H1 (cell line): ENCODE measurements at regions not wholly inside any gene's neighbourhood (a gene's known extent, or its start where the extent isn't known, plus 50 kb on each side); places are given as distances from the start of the nearest gene placed in this dataset.

Source experiments
- CTCF ChIA-PET: fragments of 300-600 bp; sonication (Branson Sonifier 250); formaldehyde crosslinking; loops from one replicate; lab custom pipeline; 2021; ENCODE audit not compliant: partially characterized antibody; lab: Charles Lee
- POLR2A ChIA-PET: fragments of 300-600 bp; sonication (Branson Sonifier 250); formaldehyde crosslinking; loops from one replicate; lab custom pipeline; 2021; ENCODE audit warnings: inconsistent platforms; ENCODE audit not compliant: partially characterized antibody; lab: Charles Lee
- DNase-seq, 2 experiments: peaks; one replicate each; pipeline versions ENCODE4 v3.0.0 to v3.0.0-alpha.2; 2010 to 2022; ENCODE audit warnings: low spot score in 2 of 2, low read depth in 1 of 2, mixed read lengths in 1 of 2
- FAIRE-seq: peaks from 2 replicates; lab custom pipeline; 2011; peaks lifted over from hg19 to GRCh38; lab: Jason Lieb, UNC
- H2AFZ ChIP-seq: 2 replicates; pipeline ENCODE4 v1.8.1; 2012; ENCODE audit warnings: low read length, inconsistent platforms
- H2AK5ac ChIP-seq: 2 replicates; pipeline ENCODE4 v1.6.1; 2013; ENCODE audit warnings: low read depth, low read length
- H2BK120ac ChIP-seq: replicated peaks from 2 replicates; pipeline ENCODE3; 2013; ENCODE audit warnings: low read depth, low read length, inconsistent platforms
- H2BK12ac ChIP-seq: 2 replicates; pipeline ENCODE4 v1.6.1; 2013; ENCODE audit warnings: low read depth, low read length
- H2BK15ac ChIP-seq: 2 replicates; pipeline ENCODE4 v1.6.1; 2013; ENCODE audit warnings: low read length
- H2BK20ac ChIP-seq: 2 replicates; pipeline ENCODE4 v1.6.1; 2013; ENCODE audit warnings: low read length
- H2BK5ac ChIP-seq: 2 replicates; pipeline ENCODE4 v1.6.1; 2013; ENCODE audit warnings: low read depth, low read length
- H3K14ac ChIP-seq: 2 replicates; pipeline ENCODE4 v1.6.1; 2013; ENCODE audit warnings: inconsistent platforms; ENCODE audit not compliant: insufficient read length
- H3K18ac ChIP-seq: 2 replicates; pipeline ENCODE4 v1.6.1; 2013; ENCODE audit warnings: low read length; ENCODE audit errors: extremely low read depth
- H3K23ac ChIP-seq: 2 replicates; pipeline ENCODE4 v1.6.1; 2013; ENCODE audit warnings: inconsistent platforms; ENCODE audit not compliant: insufficient read length
- H3K23me2 ChIP-seq: 2 replicates; pipeline ENCODE4 v1.6.1; 2013; ENCODE audit warnings: low read depth, low read length
- H3K27ac ChIP-seq: 2 replicates; pipeline ENCODE4 v1.6.1; 2011; ENCODE audit warnings: low read depth, low read length, inconsistent platforms
- H3K27me3 ChIP-seq, 4 experiments: replicated peaks in 1 of 4; 1 replicate in 1 of 4; 2 replicates in 3 of 4; pipeline versions ENCODE4 v1.6.1 to v1.8.1; 2011 to 2013; ENCODE audit warnings: low read length in 3 of 4, mild to moderate bottlenecking in 3 of 4, inconsistent platforms in 2 of 4, mixed read lengths in 2 of 4, moderate library complexity in 1 of 4; ENCODE audit not compliant: control insufficient read depth in 3 of 4, insufficient read depth in 3 of 4; ENCODE audit errors: extremely low read depth in 1 of 4
- H3K36me3 ChIP-seq, 4 experiments: 2 replicates each; pipeline versions ENCODE4 v1.6.1 to v1.8.1; 2011 to 2013; ENCODE audit warnings: mild to moderate bottlenecking in 4 of 4, low read length in 3 of 4, moderate library complexity in 2 of 4, control low read depth in 1 of 4, inconsistent platforms in 1 of 4; ENCODE audit not compliant: insufficient read depth in 4 of 4, control insufficient read depth in 2 of 4
- H3K4ac ChIP-seq: replicated peaks from 2 replicates; pipeline ENCODE3; 2013; ENCODE audit warnings: low read length, low read depth, mixed read lengths, inconsistent platforms; ENCODE audit not compliant: insufficient read length
- H3K4me1 ChIP-seq, 4 experiments: replicated peaks in 1 of 4; 1 replicate in 1 of 4; 2 replicates in 3 of 4; pipeline versions ENCODE4 v1.6.1 to v1.8.1; 2011 to 2013; ENCODE audit warnings: low read length in 3 of 4, inconsistent platforms in 2 of 4, mixed read lengths in 1 of 4; ENCODE audit not compliant: insufficient read depth in 4 of 4, control insufficient read depth in 3 of 4
- H3K4me2 ChIP-seq, 2 experiments: 2 replicates each; pipeline versions ENCODE4 v1.6.1 to v1.8.1; 2011 to 2013; ENCODE audit warnings: low read depth in 2 of 2, low read length in 2 of 2, control low read depth in 1 of 2, inconsistent platforms in 1 of 2, mild to moderate bottlenecking in 1 of 2; ENCODE audit not compliant: insufficient read depth in 1 of 2
- H3K4me3 ChIP-seq, 4 experiments: fragments of 200-600, 300-600 bp in 1 of 4; sonication (generic), shearing (Covaris generic), sonication (Bioruptor Twin) in 1 of 4; 2 replicates each; pipeline versions ENCODE4 v1.5.1 to v1.8.1; 2011 to 2016; ENCODE audit warnings: low read length in 4 of 4, low read depth in 3 of 4, control low read depth in 2 of 4, inconsistent platforms in 2 of 4, mild to moderate bottlenecking in 2 of 4, mixed read lengths in 1 of 4, moderate library complexity in 1 of 4; ENCODE audit not compliant: insufficient read depth in 2 of 4; ENCODE audit errors: extremely low read depth in 1 of 4
- H3K56ac ChIP-seq: replicated peaks from 2 replicates; pipeline ENCODE3; 2013; ENCODE audit warnings: low read depth, mild to moderate bottlenecking, mixed read lengths, low read length, inconsistent platforms; ENCODE audit not compliant: insufficient read length
- H3K79me1 ChIP-seq: 2 replicates; pipeline ENCODE4 v1.6.1; 2013; ENCODE audit warnings: low read depth, low read length, control low read depth
- H3K79me2 ChIP-seq, 2 experiments: 2 replicates each; pipeline versions ENCODE4 v1.6.1 to v1.8.1; 2012 to 2013; ENCODE audit warnings: low read length in 2 of 2, mild to moderate bottlenecking in 2 of 2, inconsistent platforms in 1 of 2; ENCODE audit not compliant: insufficient read depth in 2 of 2, control insufficient read depth in 1 of 2
- H3K9ac ChIP-seq, 4 experiments: replicated peaks in 1 of 4; 1 replicate in 1 of 4; 2 replicates in 3 of 4; pipeline versions ENCODE4 v1.6.1 to v1.8.1; 2011 to 2013; ENCODE audit warnings: low read depth in 3 of 4, low read length in 3 of 4, control low read depth in 2 of 4, mild to moderate bottlenecking in 2 of 4, moderate library complexity in 2 of 4, inconsistent platforms in 1 of 4; ENCODE audit errors: extremely low read depth in 1 of 4
- H3K9me3 ChIP-seq, 2 experiments: 2 replicates each; pipeline versions ENCODE4 v1.6.1 to v1.8.1; 2012 to 2013; ENCODE audit warnings: mild to moderate bottlenecking in 2 of 2, moderate library complexity in 2 of 2, control low read depth in 1 of 2, inconsistent platforms in 1 of 2, low read depth in 1 of 2, low read length in 1 of 2, mixed read lengths in 1 of 2; ENCODE audit not compliant: insufficient read depth in 2 of 2
- H4K20me1 ChIP-seq, 2 experiments: replicated peaks in 1 of 2; 2 replicates each; pipeline versions ENCODE3 to v1.8.1; 2011 to 2013; ENCODE audit warnings: inconsistent platforms in 2 of 2, low read length in 2 of 2, mild to moderate bottlenecking in 1 of 2; ENCODE audit not compliant: insufficient read depth in 2 of 2, control insufficient read depth in 1 of 2
- H4K5ac ChIP-seq: 2 replicates; pipeline ENCODE4 v1.6.1; 2013; ENCODE audit warnings: low read length, low read depth, mixed read lengths, inconsistent platforms; ENCODE audit not compliant: insufficient read length
- H4K8ac ChIP-seq: 2 replicates; pipeline ENCODE4 v1.8.0; 2013; ENCODE audit warnings: mild to moderate bottlenecking, moderate library complexity, low read length, inconsistent platforms; ENCODE audit not compliant: insufficient read depth; ENCODE audit errors: extremely low read depth
- H4K91ac ChIP-seq: replicated peaks from 2 replicates; pipeline ENCODE3; 2013; ENCODE audit warnings: low read length, mixed read lengths, inconsistent platforms; ENCODE audit not compliant: insufficient read length
- CHD2 ChIP-seq: IDR thresholded peaks from 2 replicates; pipeline ENCODE4 v1.6.1; 2012; ENCODE audit warnings: low read length, improper control_type of control experiment
- E2F6 ChIP-seq: IDR thresholded peaks from 2 replicates; pipeline ENCODE4 v1.6.1; 2012; ENCODE audit warnings: inconsistent platforms
- EP300 ChIP-seq, 2 experiments: IDR thresholded peaks; 1 replicate in 1 of 2; 2 replicates in 1 of 2; pipeline ENCODE4 v1.6.1; 2011 to 2012; ENCODE audit warnings: low read depth in 2 of 2, low read length in 2 of 2, mild to moderate bottlenecking in 2 of 2, borderline replicate concordance in 1 of 2, inconsistent platforms in 1 of 2, moderate library complexity in 1 of 2
- KDM5A ChIP-seq: fragments of 200-600 bp; IDR thresholded peaks from 2 replicates; pipeline ENCODE4 v1.7.1; 2012; ENCODE audit warnings: mild to moderate bottlenecking, low read length, inconsistent platforms, mixed read lengths
- NANOG ChIP-seq: IDR thresholded peaks from 2 replicates; pipeline ENCODE4 v1.6.1; 2011; ENCODE audit warnings: low read length, low read depth, mild to moderate bottlenecking, inconsistent platforms; ENCODE audit not compliant: insufficient read depth, poor library complexity, severe bottlenecking
- RAD21 ChIP-seq, 2 experiments: IDR thresholded peaks in 1 of 2; conservative IDR thresholded peaks in 1 of 2; 2 replicates each; pipeline ENCODE4 v1.6.1; 2011; ENCODE audit warnings: low read depth in 2 of 2, low read length in 2 of 2, improper control_type of control experiment in 1 of 2, inconsistent platforms in 1 of 2, mild to moderate bottlenecking in 1 of 2, moderate library complexity in 1 of 2
- RNF2 ChIP-seq: fragments of 200-900, 300-1000 bp; sonication (generic); IDR thresholded peaks from 2 replicates; pipeline ENCODE4 v1.7.1; 2016; ENCODE audit warnings: borderline replicate concordance, low read depth, mild to moderate bottlenecking, antibody characterized with exemption, low read length; ENCODE audit not compliant: poor library complexity, severe bottlenecking; ENCODE audit errors: missing control alignments
- TAF7 ChIP-seq: optimal IDR thresholded peaks from 2 replicates; pipeline ENCODE3; 2011; ENCODE audit warnings: low read depth, mild to moderate bottlenecking, inconsistent platforms, low read length, moderate library complexity, borderline replicate concordance
- TBP ChIP-seq: IDR thresholded peaks from 2 replicates; pipeline ENCODE4 v1.6.1; 2011; ENCODE audit warnings: low read depth, low read length, improper control_type of control experiment
- TEAD4 ChIP-seq: IDR thresholded peaks from 2 replicates; pipeline ENCODE4 v1.6.1; 2012; ENCODE audit warnings: low read depth, low read length, inconsistent platforms, mixed read lengths
- WGBS, 2 experiments: shearing (Covaris generic) in 1 of 2; methylation state at CpG; one replicate each; pipeline versions ENCODE4 v1.1.6 to v1.1.7; 2013 to 2015; ENCODE audit warnings: low lambda C conversion rate in 2 of 2, mixed read lengths in 2 of 2, inconsistent platforms in 1 of 2, low coverage in 1 of 2, missing lambda C conversion rate in 1 of 2; ENCODE audit not compliant: insufficient replicate concordance in 2 of 2, insufficient coverage in 1 of 2, insufficient read length in 1 of 2; ENCODE audit errors: extremely low coverage in 1 of 2, missing lambda C conversion rate in 1 of 2; 5-methylcytosine and 5-hydroxymethylcytosine counted together

- H3K23ac ChIP-seq = no peak overlapping the region
- no peak overlapping the region for H3K27ac ChIP-seq
- no peak overlapping the region for H3K18ac ChIP-seq
- H4K20me1 ChIP-seq = no peaks in the 10 kb centered on the region
- ChIA-PET CTCF (interaction anchor here (1.8 to 2.1 kb wide), 2 partner anchors 20 to 167 kb away, joined by 5 to 6 read pairs; no protein-coding TSS in a partner anchor), POLR2A (no interaction called here)
- no peaks in the 10 kb centered on the region for H3K36me3 ChIP-seq
- FAIRE-seq = no peak
- no peak overlapping the region for H3K4me2 ChIP-seq
- H2BK15ac ChIP-seq = no peak overlapping the region
- H3K27me3 ChIP-seq = no peaks in the 10 kb centered on the region
- no peak overlapping the region for H4K91ac ChIP-seq
- no peaks in the 10 kb centered on the region for H3K4me1 ChIP-seq
- no peak overlapping the region for H3K56ac ChIP-seq
- no peak overlapping the region for H3K4ac ChIP-seq
- H3K14ac ChIP-seq = no peak overlapping the region
- H3K79me2 ChIP-seq = no peaks in the 10 kb centered on the region
- no peaks in the 10 kb centered on the region for H3K23me2 ChIP-seq
- no peak overlapping the region for H4K8ac ChIP-seq
- no peak overlapping the region for H2BK120ac ChIP-seq
- H3K9ac ChIP-seq = no peak overlapping the region
- H3K79me1 ChIP-seq = no peaks in the 10 kb centered on the region
- H2BK5ac ChIP-seq = no peak overlapping the region
- 82% methylated on average over 5 of the region's 6 CpGs; no CpG with 5 or more reads in 1 of the 2 experiments for WGBS, 2 experiments
- H3K9me3 ChIP-seq = no peaks in the 10 kb centered on the region
- H4K5ac ChIP-seq = no peak overlapping the region
- H2BK12ac ChIP-seq = no peak overlapping the region
- no peak overlapping the region for H2BK20ac ChIP-seq
- no peak overlapping the region for H2AFZ ChIP-seq
- H2AK5ac ChIP-seq = no peak overlapping the region
- no peak for DNase-seq
- H3K4me3 ChIP-seq = no peak overlapping the region
- TF ChIP-seq TEAD4 (no peak), KDM5A (no peak), NANOG (no peak), CHD2 (no peak), RNF2 (no peak), TAF7 (no peak), EP300 (IDR thresholded peaks at IDR 0.05; ENCODE audit: borderline replicate concordance in 1 of 2, low read depth in 2 of 2, low read length in 2 of 2) (no peak), E2F6 (no peak), TBP (no peak), RAD21 (IDR thresholded peaks at IDR 0.05 in 1 of 2, conservative IDR thresholded peaks at IDR 0.05 in 1 of 2; ENCODE audit: low read depth in 2 of 2, low read length in 2 of 2) (no peak)
These were observed 200.0 kb downstream of the SETD4 start for GRCh38 chr21:35860189-35860869.
